ENCODE measurements at regions not wholly inside any gene's neighbourhood (a gene's known extent, or its start where the extent isn't known, plus 50 kb on each side); places are given as distances from the start of the nearest gene placed in this dataset.

DNA sequence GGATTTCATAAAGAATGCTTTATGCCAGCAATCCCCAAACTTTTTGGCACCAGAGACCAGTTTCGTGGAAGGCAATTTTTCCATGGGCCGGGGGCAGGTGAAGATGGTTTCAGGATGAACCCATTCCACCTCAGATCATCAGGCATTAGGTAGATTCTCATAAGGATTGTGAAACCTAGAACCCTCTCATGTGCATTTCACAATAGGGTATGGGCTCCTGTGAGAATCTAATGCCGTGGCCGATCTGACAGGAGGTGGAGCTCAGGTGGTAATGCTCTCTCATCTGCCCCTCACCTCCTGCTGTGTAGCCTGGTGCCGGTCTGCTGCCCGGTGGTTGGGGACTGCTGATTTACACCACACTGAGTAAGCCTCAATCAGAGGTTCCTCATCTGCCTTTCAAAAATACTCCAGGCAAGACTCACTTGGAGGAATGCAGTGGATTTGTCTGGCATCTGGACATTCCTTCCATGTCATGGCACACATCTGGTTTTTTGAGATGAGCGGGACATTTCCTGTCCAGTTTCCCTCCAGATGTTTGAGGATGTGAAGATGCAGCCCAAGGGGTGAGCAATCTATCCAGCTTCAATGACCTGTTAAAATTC, 185.8 kb downstream of the VAPA start:
- Histone ChIP-seq H3K56ac (ENCODE audit: extremely low read depth, insufficient read depth, low read length) (no peak overlapping the region), H3K79me1 (ENCODE audit: low read depth in 1 of 2, low read length in 2 of 2) (no peaks in the 10 kb centered on the region), H3K9me3 (ENCODE audit: control insufficient read depth, insufficient read depth, low read length) (peaks cover 2% of the 10 kb centered on the region; the same call in 1 of the 2 replicates), H2BK120ac (ENCODE audit: low read depth, low read length) (no peak overlapping the region), H4K20me1 (ENCODE audit: insufficient read depth, low read length) (no peaks in the 10 kb centered on the region), H4K8ac (ENCODE audit: low read depth in 2 of 2, low read length in 2 of 2) (no peak overlapping the region), H2BK15ac (ENCODE audit: low read depth, low read length) (no peak overlapping the region), H2AK5ac (ENCODE audit: low read depth, low read length) (no peak overlapping the region), H3K4ac (ENCODE audit: low read depth, low read length) (peak overlapping the region; percentile 13; the same call in 1 of the 2 replicates), H3K9me1 (ENCODE audit: insufficient read depth, low read length) (peaks cover 8% of the 10 kb centered on the region), H3K14ac (replicated peaks; ENCODE audit: low read depth, low read length) (peak overlapping the region; percentile 40; the same call in 1 of the 2 replicates), H2BK5ac (ENCODE audit: low read depth, low read length, poor library complexity, severe bottlenecking) (no peak overlapping the region), H2AFZ (replicated peaks; ENCODE audit: low read length, poor library complexity) (no peak overlapping the region), H3K18ac (ENCODE audit: low read depth, low read length) (no peak overlapping the region), H3K36me3 (ENCODE audit: control insufficient read depth, insufficient read depth, low read length) (no peaks in the 10 kb centered on the region), H3K4me1 (ENCODE audit: control insufficient read depth, insufficient read depth, low read length) (peaks cover 5% of the 10 kb centered on the region; the same call in 1 of the 2 replicates), H3K4me2 (ENCODE audit: low read depth, low read length) (no peak overlapping the region), H3K23ac (ENCODE audit: low read depth, low read length) (no peak overlapping the region), H4K5ac (ENCODE audit: low read depth, low read length) (no peak overlapping the region), H3K4me3 (ENCODE audit: insufficient read depth, low read depth, low read length) (no peak overlapping the region), H3K27me3 (ENCODE audit: control insufficient read depth, insufficient read depth, low read length) (peaks cover 15% of the 10 kb centered on the region), H4K91ac (ENCODE audit: insufficient read depth, low read depth, low read length) (no peak overlapping the region), H3K9ac (ENCODE audit: low read depth, low read length) (no peak overlapping the region), H2BK20ac (ENCODE audit: low read depth, low read length) (no peak overlapping the region), H2AK9ac (replicated peaks; ENCODE audit: low read depth, low read length, poor library complexity) (peak overlapping the region; percentile 31), H3K27ac (ENCODE audit: insufficient read depth, low read length) (no peak overlapping the region)
- WGBS, 2 experiments (ENCODE audit: extremely low coverage in 2 of 2, insufficient read length in 1 of 2): no CpG with 5 or more reads among the region's 7 CpGs
- 0 out of 2 replicates have a peak, but pooled peaks have one; percentile 14 for TF ChIP-seq CEBPB (IDR thresholded peaks at IDR 0.05; ENCODE audit: low read depth, low read length)
- no peak for TF ChIP-seq SMC3 (IDR thresholded peaks at IDR 0.05; ENCODE audit: low read depth, low read length)
- POLR2A ChIA-PET (ENCODE audit: unreplicated experiment): no interaction called here
- dilution Hi-C loops (cut with HindIII; ENCODE audit: low sequenced_read_pairs, unreplicated experiment): no loop called here
- ATAC-seq (ENCODE audit: low read depth): no peak
- intact Hi-C loops (cut with micrococcal nuclease): loop anchor here (10.0 kb wide), 1 partner anchor 1085 kb away; no protein-coding TSS in a partner anchor
- peak; percentile 27 for DNase-seq
- BruUV-seq (replicated peaks): no TSS peak
- in situ Hi-C loops (cut with MboI; ENCODE audit: low sequenced_read_pairs): no loop called here
- CTCF ChIA-PET: no interaction called here

All from IMR-90 (cell line).